HG03060 (cell line): ENCODE measurements at regions not wholly inside any gene's neighbourhood (a gene's known extent, or its start where the extent isn't known, plus 50 kb on each side); places are given as distances from the start of the nearest gene placed in this dataset.

ENCODE experiments used
- ATAC-seq: cut with Tn5 transposase; IDR thresholded peaks from one replicate; pipeline ENCODE4 v1.9.1; 2021; ENCODE audit warnings: low read depth, moderate number of reproducible peaks; ENCODE audit not compliant: unreplicated experiment

GRCh38 chr20:1811621-1812498 is 83.3 kb upstream of the SIRPA start:
- no peak for ATAC-seq

- ATAC-seq = no peak
Measured at GRCh38 chr20:1810926-1811620, 84.1 kb upstream of the SIRPA start.

- no peak for ATAC-seq
Measured at GRCh38 chr20:1810572-1810925, 84.7 kb upstream of the SIRPA start.

- no peak for ATAC-seq
Measured at GRCh38 chr20:1809611-1810510, 85.3 kb upstream of the SIRPA start.

GRCh38 chr20:1809131-1809572 is 86.1 kb upstream of the SIRPA start:
- no peak for ATAC-seq

- ATAC-seq = no peak
Measured at GRCh38 chr20:1808101-1808500, 87.1 kb upstream of the SIRPA start.

- no peak for ATAC-seq
Measured at GRCh38 chr20:1807394-1807793, 87.8 kb upstream of the SIRPA start.

GRCh38 chr20:1806456-1806855 is 88.8 kb upstream of the SIRPA start:
- no peak for ATAC-seq

GRCh38 chr20:1805816-1806215 is 89.4 kb upstream of the SIRPA start:
- ATAC-seq = no peak

GRCh38 chr20:1805161-1805581 is 90.0 kb upstream of the SIRPA start:
- ATAC-seq = no peak

GRCh38 chr20:1804554-1804956 is 90.7 kb upstream of the SIRPA start:
- ATAC-seq = no peak

- ATAC-seq = no peak
Measured at GRCh38 chr20:1803932-1804501, 91.2 kb upstream of the SIRPA start.

GRCh38 chr20:1803061-1803931 is 91.9 kb upstream of the SIRPA start:
- no peak for ATAC-seq

GRCh38 chr20:1802385-1803060 is 92.7 kb upstream of the SIRPA start:
- no peak for ATAC-seq

- no peak for ATAC-seq
Measured at GRCh38 chr20:1801929-1802306, 93.3 kb upstream of the SIRPA start.

GRCh38 chr20:1801225-1801928 is 93.8 kb upstream of the SIRPA start:
- ATAC-seq = no peak

GRCh38 chr20:1800777-1801176 is 94.4 kb upstream of the SIRPA start:
- no peak for ATAC-seq

- no peak for ATAC-seq
Measured at GRCh38 chr20:1800180-1800579, 95.0 kb upstream of the SIRPA start.
